Stimulated activated CD4-positive, alpha-beta T cell treated with anti-CD3 and anti-CD28 coated beads, Interleukin-15, amount 100 ng/mL, for 48 hours (primary cell): ENCODE measurements at regions not wholly inside any gene's neighbourhood (a gene's known extent, or its start where the extent isn't known, plus 50 kb on each side); places are given as distances from the start of the nearest gene placed in this dataset.
"Not testable (repeated sequence)": the region's sequence is repeated elsewhere in the genome, so short reads cannot be mapped to it uniquely, and the experiment has no call there.

ENCODE experiments used
- DNase-seq, 2 donors: peaks; one replicate each; pipeline ENCODE4 v3.0.0-alpha.2; 2020; ENCODE audit warnings: low read depth in 2 of 2

GRCh38 chr1:230476622-230477003 lies 50.5 kb upstream of the PGBD5 start:
- no peak for DNase-seq

- not testable (repeated sequence) for DNase-seq
These were observed 49.9 kb upstream of the PGBD5 start for GRCh38 chr1:230475856-230476621.
